Epidermal melanocyte (primary cell): ENCODE measurements at regions not wholly inside any gene's neighbourhood (a gene's known extent, or its start where the extent isn't known, plus 50 kb on each side); places are given as distances from the start of the nearest gene placed in this dataset.
"Not testable (repeated sequence)": the region's sequence is repeated elsewhere in the genome, so short reads cannot be mapped to it uniquely, and the experiment has no call there.

ENCODE experiments used
- DNase-seq: peaks from one replicate; pipeline ENCODE4 v3.0.0; 2011; ENCODE audit warnings: low spot score; ENCODE audit not compliant: insufficient read length

- DNase-seq, result no peak
Observed at GRCh38 chr6:130604841-130605399, 222.3 kb upstream of the SMLR1 start.

DNA sequence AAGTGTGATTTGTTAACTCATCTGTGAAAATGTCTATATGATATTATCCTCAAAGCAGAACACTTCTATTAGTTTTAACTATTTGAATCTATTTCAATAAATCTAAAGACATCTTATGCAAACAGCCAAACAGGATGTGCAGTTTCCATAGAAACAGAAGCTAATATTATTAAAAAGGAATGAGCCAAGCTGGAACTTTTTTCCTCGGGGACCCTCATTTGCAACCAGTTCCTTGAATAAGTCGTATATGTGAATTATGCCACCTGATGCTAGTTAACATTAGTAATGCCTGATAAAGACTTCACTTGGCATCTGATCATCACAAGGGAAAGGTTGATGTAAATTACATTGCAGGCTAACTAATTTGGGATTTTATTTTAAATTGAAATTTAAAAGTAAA lies 216.9 kb upstream of the SMLR1 start:
- DNase-seq, result no peak

DNA sequence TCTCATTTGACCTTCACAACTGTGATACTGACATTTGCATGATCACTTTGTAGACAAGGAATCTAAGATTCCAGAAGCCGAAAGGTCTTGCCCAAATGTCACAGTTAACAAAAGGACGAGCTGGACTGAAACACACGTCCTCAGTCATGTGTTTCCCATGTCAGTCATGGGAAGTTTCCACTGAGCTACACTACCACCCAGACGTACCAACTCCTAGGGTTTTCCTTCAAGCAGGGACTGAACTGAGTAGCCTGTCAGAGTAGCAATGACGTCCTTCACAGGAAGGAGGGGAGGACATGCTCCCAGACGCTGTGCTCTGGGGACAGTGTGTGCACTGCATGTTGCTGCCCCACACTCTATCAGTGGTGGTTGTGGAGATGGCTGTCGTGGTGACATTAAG lies 215.8 kb upstream of the SMLR1 start:
- no peak for DNase-seq

- no peak for DNase-seq
Observed at GRCh38 chr6:130613176-130613575, 214.0 kb upstream of the SMLR1 start.

DNA sequence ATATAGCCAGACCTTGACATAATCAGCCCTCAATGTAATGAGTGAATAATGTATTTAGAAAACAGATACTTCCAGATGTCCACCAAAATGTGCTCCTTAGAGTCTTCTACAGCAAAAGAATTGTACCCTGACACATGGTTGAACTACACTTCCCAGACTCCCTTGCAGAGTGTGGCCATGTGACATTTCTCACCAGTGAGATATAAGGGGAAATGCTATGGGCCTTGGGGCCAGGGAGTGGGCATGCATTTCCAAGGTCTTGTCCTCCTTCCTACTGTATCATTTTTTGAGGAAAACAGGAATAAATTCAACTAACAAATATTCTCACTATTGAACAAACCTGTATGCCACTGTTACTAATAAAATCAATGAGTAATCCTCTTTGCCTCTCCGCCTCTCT lies 211.4 kb upstream of the SMLR1 start:
- DNase-seq, result no peak

DNA sequence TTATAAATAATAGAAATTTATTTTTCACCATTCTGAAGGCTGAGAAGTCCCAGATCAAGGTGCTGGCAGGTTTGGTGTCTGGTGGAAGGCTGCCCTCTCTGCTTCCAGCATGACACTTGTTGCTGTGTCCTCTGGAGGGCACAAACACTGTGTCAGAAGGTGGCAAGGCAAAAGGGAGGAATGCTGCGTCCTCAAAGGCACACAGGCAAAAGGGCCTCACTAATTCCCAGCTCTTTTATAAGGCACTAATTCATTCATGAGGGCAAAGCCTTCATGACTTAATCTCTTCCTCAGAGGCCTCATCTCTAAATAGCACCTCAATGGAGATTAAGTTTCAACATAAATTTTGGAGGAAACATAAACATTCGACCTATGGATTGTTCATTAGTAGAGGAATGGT lies 209.5 kb upstream of the SMLR1 start:
- no peak for DNase-seq

DNA sequence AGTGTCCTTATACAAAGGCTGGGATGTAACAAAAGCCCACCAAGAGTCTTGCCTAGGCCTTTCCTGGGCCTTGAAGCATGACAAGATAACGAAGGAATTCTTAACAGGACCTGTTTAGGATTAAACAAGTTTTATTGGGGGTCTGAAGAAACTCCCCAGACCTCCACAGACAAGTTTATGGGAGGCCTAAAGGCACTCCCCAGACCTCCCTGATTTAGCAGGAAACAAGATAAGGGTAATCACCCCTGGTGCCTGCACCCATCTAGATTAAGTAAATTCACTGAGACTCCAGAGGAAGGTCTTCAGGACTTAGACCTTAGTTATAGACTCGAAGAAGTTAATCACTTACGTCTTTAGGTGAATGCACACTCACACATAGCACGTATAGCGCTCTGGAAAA lies 208.4 kb upstream of the SMLR1 start:
- not testable (repeated sequence) for DNase-seq

DNA sequence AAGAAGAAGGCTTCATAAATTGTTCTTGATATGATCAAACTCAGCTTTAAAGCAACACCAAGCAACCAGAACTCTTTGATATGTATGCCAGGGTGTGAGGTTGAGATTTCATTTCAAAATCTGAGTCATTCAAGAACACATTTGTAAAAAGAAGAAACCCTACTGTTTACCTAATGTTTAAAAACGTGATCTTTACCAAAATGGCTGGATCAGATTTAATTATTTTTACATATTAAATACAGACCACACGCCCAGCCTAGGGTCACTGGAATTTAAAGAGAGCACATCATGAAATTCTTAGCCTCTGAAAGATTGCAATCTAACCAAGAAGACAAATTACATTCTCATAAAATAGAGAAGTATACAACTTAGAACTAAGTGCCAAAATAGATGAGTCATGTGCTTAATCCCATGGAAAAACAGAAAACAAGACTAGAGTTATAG lies 206.8 kb upstream of the SMLR1 start:
- DNase-seq, result no peak

- no peak for DNase-seq
Observed at GRCh38 chr6:130622142-130622541, 205.1 kb upstream of the SMLR1 start.

GRCh38 chr6:130624046-130624445 lies 203.2 kb upstream of the SMLR1 start:
- no peak for DNase-seq

GRCh38 chr6:130625825-130626527 lies 201.2 kb upstream of the SMLR1 start:
- DNase-seq, result no peak

DNA sequence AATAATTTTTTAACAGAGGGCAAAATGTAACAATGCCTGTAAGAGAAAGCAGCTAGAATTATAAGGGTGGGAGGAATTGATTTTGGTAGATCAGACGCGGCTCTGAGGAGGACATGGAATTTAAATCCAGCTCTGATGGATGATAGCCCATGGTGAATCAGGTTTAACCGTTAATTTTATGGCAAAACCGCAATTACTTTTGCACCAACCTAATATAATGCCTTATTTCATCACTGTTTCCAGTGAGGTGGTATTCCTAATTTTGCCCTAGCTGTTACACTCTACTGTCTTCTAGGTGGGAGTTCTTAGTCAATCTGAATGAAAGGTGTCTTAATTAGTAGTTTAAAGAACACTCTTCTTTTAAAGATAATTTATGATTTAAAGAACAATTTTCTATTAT lies 198.3 kb upstream of the SMLR1 start:
- DNase-seq, result no peak

DNA sequence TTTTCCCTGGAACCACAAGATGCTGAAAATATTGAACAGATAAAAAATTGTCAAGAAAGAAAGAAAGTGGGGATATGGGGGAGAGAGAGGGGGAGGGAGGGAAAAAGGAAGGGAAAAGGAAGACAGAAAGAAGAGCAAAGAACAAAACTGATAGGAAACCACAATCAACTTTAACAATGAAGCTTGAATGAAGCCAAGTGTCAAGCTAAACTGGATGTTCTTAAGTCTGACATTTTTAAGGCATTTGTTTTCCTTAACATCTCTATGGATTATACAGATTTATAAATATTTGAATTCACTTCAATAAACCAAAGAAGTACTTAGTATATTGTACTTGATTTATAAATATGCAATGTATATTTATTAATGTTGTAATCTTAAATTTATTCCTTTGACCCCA lies 197.6 kb upstream of the SMLR1 start:
- no peak for DNase-seq

- no peak for DNase-seq
Observed at GRCh38 chr6:130632277-130632676, 194.9 kb upstream of the SMLR1 start.

- no peak for DNase-seq
Observed at GRCh38 chr6:130632897-130633296, 194.3 kb upstream of the SMLR1 start.

GRCh38 chr6:130643361-130643760 lies 183.8 kb upstream of the SMLR1 start:
- no peak for DNase-seq

DNA sequence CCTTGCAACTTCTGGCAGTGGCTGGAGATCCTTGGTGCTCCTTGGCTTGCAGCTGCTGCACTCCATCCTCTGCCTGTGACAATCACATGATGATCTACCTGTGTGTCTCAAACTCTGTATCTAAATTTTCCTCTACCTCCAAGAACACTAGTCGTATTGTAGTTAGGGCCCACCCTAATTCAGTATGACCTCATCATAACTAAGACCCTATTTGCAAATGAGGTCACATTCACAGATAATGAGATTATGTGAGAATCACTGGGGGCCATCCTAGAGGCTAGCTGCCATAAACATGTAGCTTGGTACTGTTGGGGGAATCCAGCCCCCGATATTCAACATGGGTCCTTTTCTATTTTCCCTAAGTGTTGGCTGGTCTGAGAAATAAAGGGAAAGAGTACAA lies 183.0 kb upstream of the SMLR1 start:
- no peak for DNase-seq

- not testable (repeated sequence) for DNase-seq
Observed at GRCh38 chr6:130644769-130645168, 182.4 kb upstream of the SMLR1 start.

GRCh38 chr6:130647246-130647645 lies 180.0 kb upstream of the SMLR1 start:
- no peak for DNase-seq

DNA sequence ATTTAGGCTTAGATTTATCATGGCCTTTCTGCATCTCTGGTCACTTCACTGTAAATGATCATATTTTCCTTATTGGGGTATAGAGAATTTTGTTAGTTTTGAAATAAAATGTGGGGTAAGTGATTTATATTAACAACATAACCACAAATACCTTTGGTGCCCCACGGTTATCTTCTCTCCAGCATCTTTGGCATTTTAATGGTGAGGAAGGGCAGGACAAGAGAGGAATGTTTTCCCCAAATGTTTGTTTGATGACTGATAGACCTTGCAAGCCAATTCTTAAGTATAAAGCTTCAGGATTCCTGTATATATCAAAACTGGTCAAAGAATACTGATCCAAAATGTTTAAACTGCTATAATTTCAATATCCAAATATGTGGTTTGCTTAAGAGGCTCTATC lies 171.6 kb upstream of the SMLR1 start:
- DNase-seq, result no peak

DNA sequence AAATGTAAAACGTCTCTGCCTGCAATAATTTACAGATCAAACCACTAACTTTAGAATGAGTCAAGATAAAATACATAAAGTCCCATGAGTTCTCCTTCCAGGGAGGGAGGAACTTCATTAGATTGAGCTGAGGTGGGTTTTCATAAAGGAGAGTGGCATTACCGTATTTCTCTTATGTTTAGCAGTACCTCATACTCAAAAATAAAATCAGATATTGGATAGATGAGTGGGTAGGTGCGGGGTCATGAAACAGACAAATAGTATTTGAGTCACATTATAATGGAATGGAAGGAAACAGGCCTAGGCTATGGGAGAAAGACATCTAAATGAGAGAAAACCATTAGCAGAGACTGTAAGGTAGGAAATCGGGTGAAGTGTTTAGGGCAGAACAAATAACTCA lies 166.1 kb upstream of the SMLR1 start:
- DNase-seq, result no peak

GRCh38 chr6:130666786-130667185 lies 160.4 kb upstream of the SMLR1 start:
- no peak for DNase-seq

GRCh38 chr6:130670142-130670541 lies 157.1 kb upstream of the SMLR1 start:
- no peak for DNase-seq
